ENCODE measurements at regions not wholly inside any gene's neighbourhood (a gene's known extent, or its start where the extent isn't known, plus 50 kb on each side); places are given as distances from the start of the nearest gene placed in this dataset.
"Not testable (repeated sequence)": the region's sequence is repeated elsewhere in the genome, so short reads cannot be mapped to it uniquely, and the experiment has no call there.

DNA sequence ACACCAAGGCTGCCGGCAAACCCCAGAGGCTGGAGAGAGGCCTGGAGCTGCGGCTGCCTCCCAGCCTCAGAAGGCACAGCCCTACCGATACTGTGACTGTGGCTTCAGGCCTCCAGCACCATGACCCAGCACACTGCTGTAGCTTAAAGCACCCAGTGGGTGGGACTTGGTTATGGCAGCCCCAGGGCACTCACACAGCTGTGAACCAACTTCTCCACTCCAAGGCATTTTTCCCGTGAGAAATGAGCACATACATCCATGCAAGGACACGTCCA, 199.5 kb downstream of the NDUFA10 start:
- ATAC-seq (replicated peaks; ENCODE audit: extremely low read depth, poor library complexity, severe bottlenecking) (no peak), DNase-seq (ENCODE audit: low spot score in 2 of 2) (peak in 1 of 2 donors; percentile 11)
- H3K27ac Mint-ChIP-seq (ENCODE audit: low read depth): no peak overlapping the region
- no peak overlapping the region for H3K4me3 Mint-ChIP-seq
- no peaks in the 10 kb centered on the region for H3K9me3 Mint-ChIP-seq
- peaks cover 37% of the 10 kb centered on the region for H3K27me3 Mint-ChIP-seq
- no peaks in the 10 kb centered on the region for H3K4me1 Mint-ChIP-seq
- no peaks in the 10 kb centered on the region for H3K36me3 Mint-ChIP-seq (ENCODE audit: insufficient read depth)

- H3K27me3 Mint-ChIP-seq: peaks cover 42% of the 10 kb centered on the region
- no peaks in the 10 kb centered on the region for H3K9me3 Mint-ChIP-seq
- ATAC-seq (replicated peaks; ENCODE audit: extremely low read depth, poor library complexity, severe bottlenecking) (no peak), DNase-seq (ENCODE audit: low spot score in 2 of 2) (peak in 1 of 2 donors; percentile 2)
- H3K4me3 Mint-ChIP-seq: no peak overlapping the region
- no peaks in the 10 kb centered on the region for H3K36me3 Mint-ChIP-seq (ENCODE audit: insufficient read depth)
- no peaks in the 10 kb centered on the region for H3K4me1 Mint-ChIP-seq
- no peak overlapping the region for H3K27ac Mint-ChIP-seq (ENCODE audit: low read depth)
Measured at GRCh38 chr2:239824866-239825704, 200.1 kb downstream of the NDUFA10 start.

GRCh38 chr2:239824046-239824694, 201.0 kb downstream of the NDUFA10 start:
- ATAC-seq (replicated peaks; ENCODE audit: extremely low read depth, poor library complexity, severe bottlenecking) (no peak), DNase-seq (ENCODE audit: low spot score in 2 of 2) (peak in 1 of 2 donors; percentile 9)
- no peaks in the 10 kb centered on the region for H3K36me3 Mint-ChIP-seq (ENCODE audit: insufficient read depth)
- H3K4me3 Mint-ChIP-seq: no peak overlapping the region
- H3K9me3 Mint-ChIP-seq: no peaks in the 10 kb centered on the region
- H3K27me3 Mint-ChIP-seq: peaks cover 48% of the 10 kb centered on the region
- no peak overlapping the region for H3K27ac Mint-ChIP-seq (ENCODE audit: low read depth)
- no peaks in the 10 kb centered on the region for H3K4me1 Mint-ChIP-seq

- Mint-ChIP-seq H3K4me3 (no peak overlapping the region), H3K4me1 (no peaks in the 10 kb centered on the region), H3K36me3 (ENCODE audit: insufficient read depth) (no peaks in the 10 kb centered on the region), H3K27ac (ENCODE audit: low read depth) (no peak overlapping the region), H3K9me3 (no peaks in the 10 kb centered on the region), H3K27me3 (peaks cover 62% of the 10 kb centered on the region)
- ATAC-seq (replicated peaks; ENCODE audit: extremely low read depth, poor library complexity, severe bottlenecking) (no peak), DNase-seq (ENCODE audit: low spot score in 2 of 2) (peak in 1 of 2 donors; percentile 3)
Measured at GRCh38 chr2:239822146-239822831, 202.9 kb downstream of the NDUFA10 start.

GRCh38 chr2:239821694-239822075, 203.5 kb downstream of the NDUFA10 start:
- no peak overlapping the region for H3K27ac Mint-ChIP-seq (ENCODE audit: low read depth)
- H3K4me3 Mint-ChIP-seq: no peak overlapping the region
- ATAC-seq (replicated peaks; ENCODE audit: extremely low read depth, poor library complexity, severe bottlenecking) (no peak), DNase-seq (ENCODE audit: low spot score in 2 of 2) (peak in 1 of 2 donors; percentile 5)
- H3K4me1 Mint-ChIP-seq: no peaks in the 10 kb centered on the region
- H3K9me3 Mint-ChIP-seq: no peaks in the 10 kb centered on the region
- no peaks in the 10 kb centered on the region for H3K36me3 Mint-ChIP-seq (ENCODE audit: insufficient read depth)
- peaks cover 61% of the 10 kb centered on the region for H3K27me3 Mint-ChIP-seq

DNA sequence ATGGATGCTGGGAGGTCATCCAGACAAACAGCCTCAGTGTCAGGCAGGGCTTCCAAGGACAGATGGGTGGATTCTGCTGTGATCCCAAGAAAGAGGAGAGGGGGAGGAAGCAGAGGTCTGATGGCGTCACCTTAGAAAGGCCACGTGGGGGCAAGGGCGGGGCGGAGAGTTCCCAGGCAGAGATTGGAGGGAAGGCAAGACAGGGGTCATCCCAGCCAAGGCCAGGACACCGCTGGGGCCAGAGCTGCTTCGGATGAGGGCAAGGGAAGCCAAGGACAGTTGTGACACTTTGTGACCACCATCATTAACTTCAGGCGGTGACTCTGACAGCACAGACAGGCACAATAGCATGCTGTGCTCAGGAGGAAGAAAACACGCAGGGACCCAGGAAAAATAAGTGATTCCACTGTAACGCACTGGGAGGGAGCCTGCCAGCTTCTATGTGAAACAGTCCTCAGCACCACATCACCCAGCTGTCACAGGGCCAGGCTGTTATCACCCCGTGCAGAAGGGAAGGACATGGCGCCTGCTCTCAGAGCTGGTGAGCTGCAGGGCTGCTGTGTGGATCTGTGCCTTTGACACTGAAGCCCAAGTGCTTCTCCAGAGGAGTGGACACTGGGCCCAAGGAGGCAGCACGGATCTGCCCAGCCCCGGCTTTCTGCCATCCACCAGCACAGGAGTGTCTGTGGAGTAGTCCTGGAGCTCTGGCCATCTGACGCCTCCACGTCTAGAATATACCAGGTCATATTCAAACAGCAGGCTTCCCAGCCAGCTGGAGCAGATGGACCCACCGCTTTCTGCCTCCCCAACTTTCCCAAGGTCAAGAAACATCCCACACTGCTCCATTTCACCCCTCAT, 204.1 kb downstream of the NDUFA10 start:
- ATAC-seq (replicated peaks; ENCODE audit: extremely low read depth, poor library complexity, severe bottlenecking) (no peak), DNase-seq (ENCODE audit: low spot score in 2 of 2) (peak in 1 of 2 donors; percentile 12)
- Mint-ChIP-seq H3K36me3 (ENCODE audit: insufficient read depth) (no peaks in the 10 kb centered on the region), H3K27ac (ENCODE audit: low read depth) (no peak overlapping the region), H3K9me3 (no peaks in the 10 kb centered on the region), H3K4me1 (no peaks in the 10 kb centered on the region), H3K27me3 (peaks cover 55% of the 10 kb centered on the region), H3K4me3 (no peak overlapping the region)

- no peak overlapping the region for H3K27ac Mint-ChIP-seq (ENCODE audit: low read depth)
Measured at GRCh38 chr2:239819974-239820555, 205.1 kb downstream of the NDUFA10 start.

GRCh38 chr2:239819091-239819973, 205.8 kb downstream of the NDUFA10 start:
- H3K4me3 Mint-ChIP-seq: no peak overlapping the region
- DNase-seq (ENCODE audit: low spot score in 2 of 2): peak in 1 of 2 donors; percentile 12
- ATAC-seq (replicated peaks; ENCODE audit: extremely low read depth, poor library complexity, severe bottlenecking): no peak
- H3K9me3 Mint-ChIP-seq: no peaks in the 10 kb centered on the region
- H3K4me1 Mint-ChIP-seq: no peaks in the 10 kb centered on the region
- peaks cover 55% of the 10 kb centered on the region for H3K27me3 Mint-ChIP-seq
- no peaks in the 10 kb centered on the region for H3K36me3 Mint-ChIP-seq (ENCODE audit: insufficient read depth)
- H3K27ac Mint-ChIP-seq (ENCODE audit: low read depth): no peak overlapping the region

More at GRCh38 chr2:239819974-239820555, 205.1 kb downstream of the NDUFA10 start:
- Mint-ChIP-seq H3K4me3 (no peak overlapping the region), H3K36me3 (ENCODE audit: insufficient read depth) (no peaks in the 10 kb centered on the region), H3K27me3 (peaks cover 54% of the 10 kb centered on the region), H3K9me3 (no peaks in the 10 kb centered on the region), H3K4me1 (no peaks in the 10 kb centered on the region)
- ATAC-seq (replicated peaks; ENCODE audit: extremely low read depth, poor library complexity, severe bottlenecking) (no peak), DNase-seq (ENCODE audit: low spot score in 2 of 2) (peak in 1 of 2 donors; percentile 12)

- no peak for DNase-seq (ENCODE audit: low spot score in 2 of 2)
- Mint-ChIP-seq H3K4me3 (no peak overlapping the region), H3K27ac (ENCODE audit: low read depth) (peak overlapping the region; percentile 30), H3K9me3 (no peaks in the 10 kb centered on the region), H3K27me3 (peaks cover 62% of the 10 kb centered on the region), H3K36me3 (ENCODE audit: insufficient read depth) (no peaks in the 10 kb centered on the region), H3K4me1 (no peaks in the 10 kb centered on the region)
- ATAC-seq (replicated peaks; ENCODE audit: extremely low read depth, poor library complexity, severe bottlenecking): no peak
Measured at GRCh38 chr2:239818531-239819011, 206.6 kb downstream of the NDUFA10 start.

GRCh38 chr2:239818086-239818485, 207.1 kb downstream of the NDUFA10 start:
- Mint-ChIP-seq H3K27me3 (peaks cover 60% of the 10 kb centered on the region), H3K36me3 (ENCODE audit: insufficient read depth) (no peaks in the 10 kb centered on the region), H3K4me3 (no peak overlapping the region), H3K4me1 (no peaks in the 10 kb centered on the region), H3K27ac (ENCODE audit: low read depth) (peak overlapping the region; percentile 30), H3K9me3 (no peaks in the 10 kb centered on the region)
- DNase-seq (ENCODE audit: low spot score in 2 of 2): no peak
- ATAC-seq (replicated peaks; ENCODE audit: extremely low read depth, poor library complexity, severe bottlenecking): no peak

DNA sequence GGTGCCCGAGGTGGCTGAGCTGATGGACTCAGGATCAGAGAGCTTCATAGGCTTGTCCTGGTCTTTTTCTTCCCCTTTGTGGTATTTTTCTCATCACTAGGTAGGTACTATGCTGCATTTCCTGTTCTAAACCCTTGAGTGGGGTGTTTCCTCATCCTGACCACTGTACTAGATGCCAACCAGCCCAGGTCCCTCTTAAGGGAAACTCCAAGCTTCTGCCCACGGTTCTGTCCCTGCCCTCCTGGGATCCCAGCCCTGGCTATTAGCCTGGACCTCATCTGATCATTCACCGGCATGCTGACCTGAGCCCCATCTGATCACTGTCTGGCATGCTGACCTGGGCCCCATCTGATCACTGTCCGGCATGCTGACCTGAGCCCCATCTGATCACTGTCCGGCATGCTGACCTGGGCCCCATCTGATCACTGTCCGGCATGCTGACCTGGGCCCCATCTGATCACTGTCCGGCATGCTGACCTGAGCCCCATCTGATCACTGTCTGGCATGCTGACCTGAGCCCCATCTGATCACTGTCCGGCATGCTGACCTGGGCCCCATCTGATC, 207.6 kb downstream of the NDUFA10 start:
- ATAC-seq (replicated peaks; ENCODE audit: extremely low read depth, poor library complexity, severe bottlenecking); H3K4me1 Mint-ChIP-seq; H3K36me3 Mint-ChIP-seq (ENCODE audit: insufficient read depth); H3K4me3 Mint-ChIP-seq; DNase-seq (ENCODE audit: low spot score in 2 of 2); H3K9me3 Mint-ChIP-seq: not testable (repeated sequence)
- Mint-ChIP-seq H3K27ac (ENCODE audit: low read depth) (peak overlapping the region; percentile 30), H3K27me3 (peaks cover 55% of the 10 kb centered on the region)

All from central memory CD8-positive, alpha-beta T cell (primary cell).